Neural cell (in vitro differentiated cells): ENCODE measurements at regions not wholly inside any gene's neighbourhood (a gene's known extent, or its start where the extent isn't known, plus 50 kb on each side); places are given as distances from the start of the nearest gene placed in this dataset.
"Not testable (repeated sequence)": the region's sequence is repeated elsewhere in the genome, so short reads cannot be mapped to it uniquely, and the experiment has no call there.

ENCODE experiments used
- CTCF ChIP-seq: fragments of 450-650 bp; IDR thresholded peaks from 2 replicates; pipeline ENCODE4 v1.5.1; 2014; ENCODE audit warnings: antibody characterized with exemption, mild to moderate bottlenecking, moderate library complexity; ENCODE audit not compliant: poor library complexity, severe bottlenecking
- EP300 ChIP-seq: fragments of 450-650 bp; conservative IDR thresholded peaks from 2 replicates; pipeline ENCODE4 v1.6.1; 2014; ENCODE audit warnings: antibody characterized with exemption, mild to moderate bottlenecking, moderate library complexity; ENCODE audit not compliant: poor library complexity, severe bottlenecking
- EZH2 ChIP-seq: fragments of 200-600, 300-800 bp; shearing (Covaris generic), sonication (generic); IDR thresholded peaks from 2 replicates; pipeline ENCODE4 v1.6.1; 2014; ENCODE audit warnings: antibody characterized with exemption, low read length, borderline replicate concordance, mild to moderate bottlenecking; ENCODE audit not compliant: insufficient read depth, poor library complexity, severe bottlenecking
- MXI1 ChIP-seq: fragments of 450-650 bp; conservative IDR thresholded peaks from 2 replicates; pipeline ENCODE4 v1.6.1; 2014; ENCODE audit warnings: antibody characterized with exemption, mild to moderate bottlenecking; ENCODE audit not compliant: poor library complexity, severe bottlenecking
- POLR2AphosphoS5 ChIP-seq: IDR thresholded peaks from 2 replicates; pipeline ENCODE4 v1.6.1; 2012
- SMC3 ChIP-seq: fragments of 450-650 bp; conservative IDR thresholded peaks from 2 replicates; pipeline ENCODE4 v1.6.1; 2014; ENCODE audit warnings: antibody characterized with exemption, mild to moderate bottlenecking, moderate library complexity; ENCODE audit not compliant: poor library complexity
- TAF1 ChIP-seq: IDR thresholded peaks from 2 replicates; pipeline ENCODE4 v1.6.1; 2012; ENCODE audit warnings: low read depth
- TF ChIP-seq, protein P1 (sequence below): IDR thresholded peaks from 2 replicates; pipeline ENCODE4 v1.6.1; 2012; ENCODE audit warnings: borderline replicate concordance

- not testable (repeated sequence) for TF ChIP-seq CTCF, POLR2AphosphoS5, EP300, MXI1, SMC3, TAF1, EZH2
- TF ChIP-seq, protein P1, sequence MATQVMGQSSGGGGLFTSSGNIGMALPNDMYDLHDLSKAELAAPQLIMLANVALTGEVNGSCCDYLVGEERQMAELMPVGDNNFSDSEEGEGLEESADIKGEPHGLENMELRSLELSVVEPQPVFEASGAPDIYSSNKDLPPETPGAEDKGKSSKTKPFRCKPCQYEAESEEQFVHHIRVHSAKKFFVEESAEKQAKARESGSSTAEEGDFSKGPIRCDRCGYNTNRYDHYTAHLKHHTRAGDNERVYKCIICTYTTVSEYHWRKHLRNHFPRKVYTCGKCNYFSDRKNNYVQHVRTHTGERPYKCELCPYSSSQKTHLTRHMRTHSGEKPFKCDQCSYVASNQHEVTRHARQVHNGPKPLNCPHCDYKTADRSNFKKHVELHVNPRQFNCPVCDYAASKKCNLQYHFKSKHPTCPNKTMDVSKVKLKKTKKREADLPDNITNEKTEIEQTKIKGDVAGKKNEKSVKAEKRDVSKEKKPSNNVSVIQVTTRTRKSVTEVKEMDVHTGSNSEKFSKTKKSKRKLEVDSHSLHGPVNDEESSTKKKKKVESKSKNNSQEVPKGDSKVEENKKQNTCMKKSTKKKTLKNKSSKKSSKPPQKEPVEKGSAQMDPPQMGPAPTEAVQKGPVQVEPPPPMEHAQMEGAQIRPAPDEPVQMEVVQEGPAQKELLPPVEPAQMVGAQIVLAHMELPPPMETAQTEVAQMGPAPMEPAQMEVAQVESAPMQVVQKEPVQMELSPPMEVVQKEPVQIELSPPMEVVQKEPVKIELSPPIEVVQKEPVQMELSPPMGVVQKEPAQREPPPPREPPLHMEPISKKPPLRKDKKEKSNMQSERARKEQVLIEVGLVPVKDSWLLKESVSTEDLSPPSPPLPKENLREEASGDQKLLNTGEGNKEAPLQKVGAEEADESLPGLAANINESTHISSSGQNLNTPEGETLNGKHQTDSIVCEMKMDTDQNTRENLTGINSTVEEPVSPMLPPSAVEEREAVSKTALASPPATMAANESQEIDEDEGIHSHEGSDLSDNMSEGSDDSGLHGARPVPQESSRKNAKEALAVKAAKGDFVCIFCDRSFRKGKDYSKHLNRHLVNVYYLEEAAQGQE, result not testable (repeated sequence)
These were observed 394.2 kb upstream of the MTPN start for GRCh38 chr7:136371409-136371808.
